GM21360 (cell line): ENCODE measurements at regions not wholly inside any gene's neighbourhood (a gene's known extent, or its start where the extent isn't known, plus 50 kb on each side); places are given as distances from the start of the nearest gene placed in this dataset.
"Not testable (repeated sequence)": the region's sequence is repeated elsewhere in the genome, so short reads cannot be mapped to it uniquely, and the experiment has no call there.

Experiments
- ATAC-seq: cut with Tn5 transposase; IDR thresholded peaks from one replicate; pipeline ENCODE4 v1.9.1; 2021; ENCODE audit warnings: mild to moderate bottlenecking, moderate library complexity; ENCODE audit not compliant: unreplicated experiment

DNA sequence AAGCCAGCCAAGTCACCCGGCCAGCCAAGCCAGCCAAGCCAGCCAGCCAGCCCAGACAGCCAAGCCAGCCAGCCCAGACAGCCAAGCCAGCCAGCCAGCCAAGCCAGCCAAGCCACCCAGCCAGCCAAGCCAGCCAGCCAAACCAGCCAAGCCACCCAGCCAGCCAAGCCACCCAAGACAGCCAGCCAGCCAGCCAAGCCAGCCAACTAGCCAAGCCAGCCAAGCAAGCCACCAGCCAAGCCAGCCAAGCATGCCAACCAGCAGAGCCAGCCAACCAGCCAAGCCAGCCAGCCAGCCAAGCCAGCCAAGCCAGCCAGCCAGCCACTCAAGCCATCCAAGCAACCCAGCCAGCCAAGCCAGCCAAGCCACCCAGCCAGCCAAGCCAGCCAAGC, 323.1 kb upstream of the PLGLB2 start:
- ATAC-seq, result not testable (repeated sequence)

DNA sequence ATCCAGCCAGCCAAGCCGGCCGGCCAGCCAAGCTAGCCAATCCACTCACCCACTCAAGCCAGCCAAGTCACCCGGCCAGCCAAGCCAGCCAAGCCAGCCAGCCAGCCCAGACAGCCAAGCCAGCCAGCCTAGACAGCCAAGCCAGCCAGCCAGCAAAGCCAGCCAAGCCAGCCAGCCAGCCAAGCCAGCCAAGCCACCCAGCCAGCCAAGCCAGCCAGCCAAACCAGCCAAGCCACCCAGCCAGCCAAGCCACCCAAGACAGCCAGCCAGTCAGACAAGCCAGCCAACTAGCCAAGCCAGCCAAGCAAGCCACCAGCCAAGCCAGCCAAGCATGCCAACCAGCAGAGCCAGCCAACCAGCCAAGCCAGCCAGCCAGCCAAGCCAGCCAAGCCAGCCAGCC, 322.7 kb upstream of the PLGLB2 start:
- ATAC-seq, result not testable (repeated sequence)

DNA sequence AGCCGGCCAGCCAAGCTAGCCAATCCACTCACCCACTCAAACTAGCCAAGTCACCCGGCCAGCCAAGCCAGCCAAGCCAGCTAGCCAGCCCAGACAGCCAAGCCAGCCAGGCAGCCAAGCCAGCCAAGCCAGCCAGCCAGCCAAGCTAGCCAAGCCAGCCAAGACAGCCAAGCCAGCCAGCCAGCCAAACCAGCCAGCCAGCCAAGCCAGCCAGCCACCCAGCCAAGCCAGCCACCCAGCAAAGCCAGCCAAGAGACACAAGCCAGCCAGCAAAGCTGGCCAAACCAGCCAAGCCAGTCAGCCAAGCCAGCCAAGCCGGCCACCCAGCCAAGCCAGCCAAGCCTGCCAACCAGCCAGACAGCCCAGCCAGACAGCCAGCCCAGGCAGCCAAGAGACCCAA, 322.2 kb upstream of the PLGLB2 start:
- ATAC-seq, result not testable (repeated sequence)

DNA sequence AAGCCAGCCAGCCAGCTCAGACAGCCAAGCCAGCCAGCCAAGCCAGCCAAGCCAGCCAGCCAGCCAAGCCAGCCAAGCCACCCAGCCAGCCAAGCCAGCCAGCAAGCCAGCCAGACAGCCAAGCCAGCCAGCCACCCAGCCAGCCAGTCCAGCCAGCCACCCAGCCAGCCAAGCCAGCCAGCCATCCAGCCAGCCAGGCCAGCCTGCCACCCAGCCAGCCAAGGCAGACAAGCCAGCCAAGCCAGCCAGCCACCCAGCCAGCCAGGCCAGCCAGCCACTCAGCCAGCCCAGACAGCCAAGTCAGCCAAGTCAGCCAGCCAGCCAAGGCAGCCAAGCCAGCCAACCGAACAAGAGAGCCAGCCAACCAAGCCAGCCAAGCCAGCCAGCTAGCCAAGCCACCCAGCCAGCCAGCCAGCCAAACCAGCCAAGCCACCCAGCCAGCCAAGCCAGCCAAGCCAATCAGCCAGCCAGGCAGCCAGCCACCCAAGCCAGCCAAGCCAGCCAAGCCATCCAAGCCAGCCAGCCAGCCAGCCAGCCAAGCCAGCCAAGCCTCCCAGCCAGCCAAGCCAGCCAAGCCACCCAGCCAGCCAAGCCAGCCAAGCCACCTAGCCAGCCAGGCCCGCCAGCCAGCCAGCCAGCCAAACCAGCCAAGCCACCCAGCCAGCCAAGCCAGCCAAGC, 319.3 kb upstream of the PLGLB2 start:
- not testable (repeated sequence) for ATAC-seq

DNA sequence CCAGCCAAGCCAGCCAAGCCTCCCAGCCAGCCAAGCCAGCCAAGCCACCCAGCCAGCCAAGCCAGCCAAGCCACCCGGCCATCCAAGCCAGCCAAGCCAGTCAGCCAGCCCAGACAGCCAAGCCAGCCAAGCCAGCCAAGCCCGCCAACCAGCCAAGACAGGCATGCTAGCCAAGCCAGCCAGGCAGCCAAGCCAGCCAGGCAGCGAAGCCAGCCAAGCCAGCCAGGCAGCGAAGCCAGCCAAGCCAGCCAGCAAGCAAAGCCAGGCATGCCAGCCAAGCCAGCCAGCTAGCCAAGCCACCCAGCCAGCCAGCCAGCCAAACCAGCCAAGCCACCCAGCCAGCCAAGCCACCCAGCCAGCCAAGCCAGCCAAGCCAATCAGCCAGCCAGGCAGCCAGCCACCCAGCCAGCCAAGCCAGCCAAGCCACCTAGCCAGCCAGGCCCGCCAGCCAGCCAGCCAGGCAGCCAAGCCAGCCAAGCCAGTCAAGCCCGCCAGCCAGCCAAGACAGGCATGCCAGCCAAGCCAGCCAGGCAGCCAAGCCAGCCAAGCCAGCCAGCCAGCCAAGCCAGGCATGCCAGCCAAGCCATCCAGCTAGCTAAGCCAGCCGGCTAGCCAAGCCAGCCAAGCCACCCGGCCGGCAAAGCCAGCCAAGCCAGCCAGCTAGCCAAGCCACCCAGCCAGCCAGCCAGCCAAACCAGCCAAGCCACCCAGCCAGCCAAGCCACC, 318.5 kb upstream of the PLGLB2 start:
- not testable (repeated sequence) for ATAC-seq

DNA sequence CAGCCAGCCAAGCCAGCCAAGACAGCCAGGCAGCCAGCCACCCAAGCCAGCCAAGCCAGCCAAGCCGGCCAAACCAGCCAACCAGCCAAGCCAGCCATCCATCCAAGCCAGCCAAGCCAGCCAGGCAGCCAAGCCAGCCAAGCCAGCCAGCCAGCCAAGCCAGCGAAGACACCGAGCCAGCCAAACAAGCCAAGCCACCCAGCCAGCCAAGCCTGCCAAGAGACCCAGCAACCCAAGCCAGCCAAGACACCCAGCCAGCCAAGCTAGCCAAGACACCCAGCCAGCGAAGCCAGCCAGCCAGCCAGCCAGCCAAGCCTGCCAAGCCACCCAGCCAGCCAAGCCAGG, 318.0 kb upstream of the PLGLB2 start:
- ATAC-seq, result not testable (repeated sequence)

DNA sequence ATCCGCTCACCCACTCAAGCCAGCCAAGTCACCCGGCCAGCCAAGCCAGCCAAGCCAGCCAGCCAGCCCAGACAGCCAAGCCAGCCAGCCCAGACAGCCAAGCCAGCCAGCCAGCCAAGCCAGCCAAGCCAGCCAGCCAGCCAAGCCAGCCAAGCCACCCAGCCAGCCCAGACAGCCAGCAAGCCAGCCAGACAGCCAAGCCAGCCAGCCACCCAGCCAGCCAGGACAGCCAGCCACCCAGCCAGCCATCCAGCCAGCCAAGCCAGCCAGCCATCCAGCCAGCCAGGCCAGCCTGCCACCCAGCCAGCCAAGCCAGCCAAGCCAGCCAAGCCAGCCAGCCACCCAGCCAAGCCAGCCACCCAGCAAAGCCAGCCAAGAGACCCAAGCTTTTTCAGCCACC, 316.8 kb upstream of the PLGLB2 start:
- ATAC-seq, result not testable (repeated sequence)

DNA sequence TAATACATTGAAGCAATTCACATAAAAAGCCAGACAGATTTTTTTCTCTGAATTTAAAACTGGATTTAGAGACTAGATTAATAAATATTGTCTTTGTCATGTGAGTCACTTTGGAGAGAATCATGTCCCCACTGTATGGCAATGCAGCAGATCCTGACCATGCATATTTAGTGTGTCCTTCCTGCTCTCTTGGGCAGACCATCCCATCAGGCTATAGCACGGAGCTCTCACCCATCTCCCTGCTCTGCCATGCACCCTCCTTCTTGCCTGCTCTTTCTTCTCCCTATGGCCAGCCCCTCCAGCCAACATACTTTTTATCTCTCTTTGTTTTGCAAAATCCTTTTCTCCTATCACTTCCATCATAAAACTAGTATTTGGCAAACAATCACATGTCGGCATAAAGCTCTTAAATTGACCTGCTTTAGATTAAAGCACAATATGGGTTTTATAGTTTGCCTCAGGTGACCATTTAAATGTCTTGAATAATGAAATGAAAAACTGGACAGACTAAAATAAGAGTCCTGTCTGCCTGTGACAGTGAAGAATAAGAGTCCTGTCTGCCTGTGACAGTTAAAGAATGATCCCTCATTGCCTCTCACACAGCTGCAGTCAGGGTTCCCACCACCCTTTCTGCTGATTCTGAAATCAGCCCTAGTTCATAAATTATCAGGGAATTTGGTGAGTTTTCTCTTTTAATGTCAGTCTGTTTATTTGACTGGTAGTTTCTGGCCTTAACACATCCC, 315.0 kb upstream of the PLGLB2 start:
- ATAC-seq, result not testable (repeated sequence)

DNA sequence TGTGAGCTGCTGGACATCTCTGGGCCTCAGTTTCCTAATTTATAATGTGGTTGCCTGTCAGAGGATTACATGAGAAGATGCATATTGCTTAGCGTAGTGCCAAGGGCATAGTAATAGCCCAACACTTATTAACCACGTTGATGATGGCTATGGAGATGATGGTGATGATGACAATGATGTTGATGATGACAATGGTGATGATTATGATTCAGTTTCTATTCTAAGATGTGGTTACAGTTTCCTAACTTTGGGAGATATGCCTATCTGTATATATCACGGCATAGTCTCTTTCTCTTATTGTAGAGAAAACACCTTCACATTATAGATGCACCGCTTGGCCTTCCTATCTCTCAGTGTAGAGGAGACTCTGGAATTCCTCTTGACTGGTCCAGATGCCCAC, 311.9 kb upstream of the PLGLB2 start:
- not testable (repeated sequence) for ATAC-seq

DNA sequence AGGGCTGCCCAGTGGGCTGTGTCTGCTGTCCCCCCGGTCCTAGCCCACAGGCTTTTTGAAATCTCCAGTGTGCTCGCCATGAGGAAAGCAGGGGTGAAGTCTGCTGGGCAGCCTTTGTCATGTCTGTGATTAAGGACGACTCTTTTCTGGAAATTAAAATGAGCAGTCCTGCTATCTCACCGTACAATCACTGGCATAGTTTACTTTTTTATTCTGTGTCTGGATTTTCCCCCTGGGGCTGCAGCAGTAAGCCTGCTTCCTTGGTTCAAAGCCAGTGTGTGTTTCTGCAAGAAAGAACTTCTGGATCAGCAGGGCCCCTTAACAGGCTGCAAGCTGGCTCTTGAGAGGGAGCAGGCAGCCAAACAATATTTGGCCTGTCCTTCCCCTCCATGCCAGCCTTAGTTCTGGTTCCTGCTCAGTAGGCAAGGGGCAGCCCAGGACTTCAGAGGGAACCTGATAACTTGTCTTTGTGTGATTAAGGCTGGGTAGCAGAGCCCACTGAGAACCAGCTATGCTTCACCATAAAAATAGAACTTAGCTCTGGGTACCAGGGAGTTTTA, 310.1 kb upstream of the PLGLB2 start:
- ATAC-seq, result not testable (repeated sequence)

DNA sequence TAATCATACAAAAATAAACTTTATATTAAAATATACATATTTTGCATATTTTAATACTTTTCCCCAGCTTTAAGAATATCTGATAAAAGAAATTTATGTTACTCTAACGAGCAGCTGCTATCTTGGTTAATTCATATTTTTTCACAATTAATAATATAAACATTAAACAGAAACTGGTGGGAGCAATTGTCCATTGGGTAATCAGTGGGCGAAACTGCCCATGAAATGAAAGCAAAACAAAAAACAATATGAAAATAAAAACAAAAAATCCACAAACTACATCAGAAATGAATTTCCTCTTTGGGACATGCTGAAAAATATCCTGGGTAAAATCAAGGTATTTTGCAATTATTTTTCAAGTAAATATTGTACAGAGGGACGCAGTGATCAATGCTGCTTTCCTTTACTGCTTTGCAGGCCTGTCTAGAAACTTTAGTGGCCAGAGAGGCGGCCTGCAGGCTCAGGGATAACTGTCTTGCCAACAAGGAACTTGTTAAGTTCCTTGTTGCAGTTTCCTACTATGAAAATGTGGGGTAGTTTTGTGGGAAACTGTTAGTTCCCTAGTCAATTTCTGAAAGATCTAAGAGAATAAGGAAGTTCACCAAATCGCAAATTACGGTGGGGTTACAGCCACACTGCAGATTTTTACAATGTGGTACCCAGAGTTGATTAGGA, 309.0 kb upstream of the PLGLB2 start:
- ATAC-seq, result not testable (repeated sequence)

DNA sequence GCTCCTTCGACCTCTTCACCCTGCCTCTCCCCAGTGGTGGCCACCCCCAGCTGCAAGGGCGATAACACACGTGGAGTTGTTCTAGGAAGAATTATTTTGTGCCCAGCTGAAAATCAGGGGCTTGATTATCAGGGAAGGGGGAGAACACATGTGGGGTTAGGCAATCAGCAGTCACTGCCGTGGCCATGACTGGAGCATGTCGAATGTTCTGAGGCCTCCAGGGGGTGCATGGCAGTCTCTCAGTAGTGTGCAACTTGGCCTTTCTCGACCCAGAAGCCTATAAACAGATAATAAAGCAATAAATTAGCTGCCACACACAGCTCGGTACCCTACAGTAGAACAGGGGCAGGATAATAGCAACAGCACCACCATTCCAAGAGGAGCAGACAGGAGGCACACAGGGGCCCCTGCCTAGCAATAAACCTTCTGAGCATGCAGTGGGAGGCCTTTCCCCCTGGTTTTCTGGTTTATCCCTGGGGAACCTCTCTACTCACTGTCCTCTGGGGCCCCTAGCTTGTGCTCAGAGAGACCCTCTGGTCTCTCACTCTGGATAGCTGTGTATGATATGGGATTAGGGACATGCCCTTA, 308.2 kb upstream of the PLGLB2 start:
- ATAC-seq, result not testable (repeated sequence)

DNA sequence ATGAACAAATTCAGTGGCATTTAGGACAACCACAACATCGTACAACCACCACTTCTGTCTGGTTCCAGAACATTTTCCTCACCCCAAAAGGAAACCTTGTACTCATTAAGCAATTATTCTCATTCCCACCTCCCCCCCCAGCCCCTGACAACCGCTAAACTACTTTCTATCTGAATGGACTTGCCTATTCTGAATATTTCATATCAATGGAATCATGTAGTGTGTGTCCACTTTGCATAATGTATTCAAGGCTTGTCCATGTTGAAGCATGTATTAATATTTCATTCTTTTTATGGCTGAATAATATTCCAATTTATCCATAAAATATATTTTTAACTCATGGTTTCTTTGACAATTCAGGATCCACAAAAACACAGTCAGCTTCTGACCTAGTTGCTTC, 307.2 kb upstream of the PLGLB2 start:
- ATAC-seq, result not testable (repeated sequence)

DNA sequence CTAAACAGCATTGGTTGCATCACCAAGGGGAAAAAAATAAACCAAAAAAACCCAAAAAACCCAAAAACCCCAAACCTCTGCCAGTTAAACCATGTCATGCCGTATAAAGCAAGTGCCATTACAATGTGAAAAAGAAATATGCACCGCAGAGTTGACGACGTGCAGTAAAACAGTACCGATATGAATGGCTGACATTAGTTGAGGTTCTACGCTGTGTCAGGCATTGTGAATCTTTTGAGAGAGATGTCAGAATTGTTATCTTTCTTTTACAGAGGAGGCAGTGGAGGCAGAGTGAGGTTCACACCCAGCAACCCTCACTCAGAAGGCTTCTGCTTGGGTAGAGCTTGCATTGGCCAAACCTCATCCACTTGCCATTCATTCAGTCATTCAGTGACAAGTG, 306.5 kb upstream of the PLGLB2 start:
- not testable (repeated sequence) for ATAC-seq

DNA sequence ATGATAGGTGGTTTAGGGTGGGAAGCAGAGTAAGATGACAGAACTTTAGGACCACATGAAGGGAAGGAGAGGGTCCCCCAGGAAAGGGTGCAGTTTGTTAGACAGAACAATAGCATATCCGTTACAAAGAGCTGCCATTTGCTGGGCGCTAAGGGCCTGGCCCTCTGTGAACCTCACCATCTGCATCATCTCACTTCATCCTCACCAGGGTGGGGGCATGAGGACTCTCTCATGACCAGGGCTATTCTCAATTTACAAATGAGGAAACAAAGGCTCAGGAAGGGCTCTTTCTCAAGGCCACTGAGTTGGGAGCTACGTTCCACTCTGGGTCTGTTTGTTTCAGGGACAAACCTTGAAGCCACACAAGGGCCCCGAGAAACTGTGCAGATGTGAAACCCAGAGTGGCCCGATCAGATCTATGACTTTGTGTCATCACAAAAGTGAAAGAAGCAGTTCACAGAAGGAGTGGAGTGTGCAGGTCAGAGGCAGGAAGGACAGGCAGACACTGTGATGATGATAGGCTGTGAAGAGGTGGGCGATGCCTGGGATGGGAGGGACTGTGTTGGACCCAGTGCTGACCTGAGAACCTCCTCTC, 304.8 kb upstream of the PLGLB2 start:
- ATAC-seq, result peak; percentile 94

DNA sequence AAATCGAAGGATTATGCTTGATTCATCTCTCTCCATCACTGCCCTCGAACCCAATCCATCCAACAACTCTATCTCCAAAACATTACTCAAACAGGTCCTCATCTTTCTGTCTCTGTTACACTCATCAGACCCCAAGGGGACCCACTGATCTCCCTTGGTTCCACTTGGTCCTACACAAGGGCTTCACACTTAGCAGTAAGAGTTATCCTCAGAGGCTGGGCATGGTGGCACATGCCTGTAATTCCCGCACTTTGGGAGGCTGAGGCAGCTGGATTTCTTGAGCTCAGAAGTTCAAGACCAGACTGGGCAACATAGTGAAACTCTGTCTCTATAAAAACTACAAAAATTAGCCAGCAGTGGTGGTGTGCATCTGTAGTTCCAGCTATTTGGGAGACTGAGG, 302.9 kb upstream of the PLGLB2 start:
- not testable (repeated sequence) for ATAC-seq

DNA sequence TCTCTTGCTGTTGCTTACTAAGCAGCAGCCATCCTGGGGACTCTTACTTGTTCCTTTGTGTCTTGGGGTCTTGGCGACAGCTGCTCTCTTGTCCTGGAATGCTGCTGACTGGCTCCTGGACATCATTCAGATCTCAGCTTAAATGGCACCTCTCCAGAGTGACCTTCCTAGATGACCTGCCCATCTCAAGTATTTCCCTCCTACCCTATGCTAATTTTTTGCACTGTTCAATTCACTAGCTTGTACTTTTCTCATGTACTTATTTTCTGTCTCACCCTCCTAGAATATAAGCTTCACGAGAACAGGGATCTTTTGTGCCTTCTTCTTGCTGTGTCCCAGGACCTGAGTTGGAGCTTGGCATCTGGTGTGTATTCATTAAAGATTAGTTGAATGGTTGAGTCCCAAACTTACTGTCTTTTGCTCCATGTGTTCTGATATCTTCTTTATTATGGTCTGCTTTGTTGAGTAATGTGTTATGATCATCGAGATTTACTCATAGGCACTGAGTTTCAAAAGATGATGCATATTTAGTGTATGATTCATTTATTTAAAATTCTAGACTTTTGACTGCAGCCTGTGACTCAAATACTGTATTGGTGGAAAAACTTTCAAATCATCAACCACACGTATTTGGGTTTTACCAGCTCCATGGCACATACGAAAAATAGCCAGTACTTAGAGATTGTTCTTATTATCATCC, 302.1 kb upstream of the PLGLB2 start:
- not testable (repeated sequence) for ATAC-seq

DNA sequence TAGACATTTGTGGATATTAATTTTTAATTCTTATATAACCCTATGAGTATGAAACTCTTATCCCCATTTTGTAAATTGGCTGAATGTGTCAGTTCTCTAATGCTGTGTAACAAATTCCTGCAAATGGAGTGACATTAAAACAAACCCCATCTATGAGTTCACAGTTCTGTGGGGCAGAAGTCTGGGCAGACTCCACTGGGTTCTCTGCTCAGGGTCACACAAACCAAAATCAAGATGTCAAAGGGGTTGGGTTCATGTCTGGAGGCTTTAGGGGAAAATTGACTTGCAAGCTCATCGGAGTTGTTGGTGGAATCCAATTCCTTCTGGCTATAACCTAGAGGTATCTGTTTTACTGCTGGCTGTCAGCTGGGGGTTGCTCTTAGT, 301.6 kb upstream of the PLGLB2 start:
- ATAC-seq, result not testable (repeated sequence)

DNA sequence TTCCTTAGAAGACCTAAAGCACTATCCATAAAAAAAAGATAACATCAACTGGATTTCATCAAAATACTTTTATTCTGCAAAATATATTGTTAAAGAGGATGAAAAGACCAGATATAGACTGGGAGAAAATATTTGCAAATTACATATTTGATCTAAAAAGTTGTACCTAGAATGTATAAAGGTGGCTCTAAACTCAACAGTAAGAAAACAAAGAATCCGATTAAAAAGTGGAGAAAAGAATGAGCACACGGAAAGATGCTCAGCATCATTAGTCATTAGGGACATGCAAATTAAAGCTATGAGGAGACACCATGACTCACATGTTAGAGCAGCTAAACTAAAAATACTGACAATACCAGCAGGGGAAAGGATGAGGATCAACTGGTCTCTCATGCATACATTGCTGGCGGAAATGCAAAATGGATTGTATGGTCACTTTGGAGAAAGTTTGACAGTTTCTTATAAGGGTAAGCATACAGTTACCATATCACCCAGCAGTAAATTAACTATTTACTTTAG, 298.4 kb upstream of the PLGLB2 start:
- not testable (repeated sequence) for ATAC-seq
